Keratinocyte (primary cell): ENCODE measurements at regions not wholly inside any gene's neighbourhood (a gene's known extent, or its start where the extent isn't known, plus 50 kb on each side); places are given as distances from the start of the nearest gene placed in this dataset.

Experiments
- DNase-seq: peaks from one replicate; pipeline ENCODE4 v3.0.0-alpha.2; 2011; ENCODE audit warnings: low read depth, missing footprints, low spot score
- FAIRE-seq: peaks from 2 replicates; lab custom pipeline; 2011; peaks lifted over from hg19 to GRCh38; lab: Jason Lieb, UNC
- H2AFZ ChIP-seq: 2 replicates; pipeline ENCODE4 v1.6.0; 2012; ENCODE audit warnings: low read length, control low read depth, inconsistent platforms; ENCODE audit not compliant: control insufficient read depth
- H3K27ac ChIP-seq: 2 replicates; pipeline ENCODE4 v1.5.1; 2011; ENCODE audit warnings: low read length; ENCODE audit not compliant: control insufficient read depth, insufficient read depth
- H3K27me3 ChIP-seq: 3 replicates; pipeline ENCODE4 v1.6.0; 2011; ENCODE audit warnings: low read length; ENCODE audit not compliant: control insufficient read depth, insufficient read depth; ENCODE audit errors: extremely low read depth
- H3K36me3 ChIP-seq, 2 experiments: 2 replicates in 1 of 2; 3 replicates in 1 of 2; pipeline ENCODE4 v1.5.1; 2011; ENCODE audit warnings: low read length in 2 of 2, mild to moderate bottlenecking in 1 of 2; ENCODE audit not compliant: control insufficient read depth in 2 of 2, insufficient read depth in 2 of 2; ENCODE audit errors: extremely low read depth in 1 of 2
- H3K4me1 ChIP-seq: 3 replicates; pipeline ENCODE4 v1.5.1; 2011; ENCODE audit warnings: low read length; ENCODE audit not compliant: control insufficient read depth, insufficient read depth; ENCODE audit errors: extremely low read depth
- H3K4me2 ChIP-seq: 3 replicates; pipeline ENCODE4 v1.6.0; 2011; ENCODE audit warnings: low read depth, low read length; ENCODE audit not compliant: control insufficient read depth, insufficient read depth; ENCODE audit errors: extremely low read depth
- H3K4me3 ChIP-seq, 3 experiments: fragments of 200-600 bp in 1 of 3; sonication (generic) in 1 of 3; 2 replicates in 2 of 3; 3 replicates in 1 of 3; pipeline ENCODE4 v1.5.1; 2011 to 2016; ENCODE audit warnings: low read length in 3 of 3, mild to moderate bottlenecking in 3 of 3, control low read depth in 2 of 3, inconsistent platforms in 1 of 3, low read depth in 1 of 3, mixed read lengths in 1 of 3, mixed run types in 1 of 3, moderate library complexity in 1 of 3; ENCODE audit not compliant: control insufficient read depth in 2 of 3, insufficient read depth in 2 of 3; ENCODE audit errors: extremely low read depth in 1 of 3
- H3K79me2 ChIP-seq: 2 replicates; pipeline ENCODE4 v1.6.0; 2012; ENCODE audit warnings: low read length; ENCODE audit not compliant: control insufficient read depth, insufficient read depth
- H3K9ac ChIP-seq: 3 replicates; pipeline ENCODE4 v1.6.0; 2011; ENCODE audit warnings: low read length; ENCODE audit not compliant: control insufficient read depth, insufficient read depth; ENCODE audit errors: extremely low read depth
- H3K9me1 ChIP-seq: 3 replicates; pipeline ENCODE4 v1.6.0; 2011; ENCODE audit warnings: low read length; ENCODE audit not compliant: control insufficient read depth, insufficient read depth; ENCODE audit errors: extremely low read depth
- H3K9me3 ChIP-seq: 2 replicates; pipeline ENCODE4 v1.5.1; 2012; ENCODE audit warnings: low read depth, low read length; ENCODE audit not compliant: control insufficient read depth
- H4K20me1 ChIP-seq: 3 replicates; pipeline ENCODE4 v1.6.0; 2011; ENCODE audit warnings: low read length; ENCODE audit not compliant: control insufficient read depth, insufficient read depth; ENCODE audit errors: extremely low read depth
- EZH2 ChIP-seq: IDR thresholded peaks from one replicate; pipeline ENCODE4 v1.6.1; 2012; ENCODE audit warnings: inconsistent platforms, mild to moderate bottlenecking, low read length, moderate library complexity
- dilution Hi-C: fragments of 300-500 bp; cut with MboI; formaldehyde crosslinking; loops from one replicate; pipeline ENCODE4 v1.7.0; 2020; ENCODE audit warnings: low sequenced_read_pairs; ENCODE audit not compliant: extremely low pct_ligation_motif_present
- TF ChIP-seq, protein P1 (sequence below), 3 experiments: IDR thresholded peaks in 1 of 3; conservative IDR thresholded peaks in 1 of 3; optimal IDR thresholded peaks in 1 of 3; 2 replicates in 2 of 3; 3 replicates in 1 of 3; pipeline versions ENCODE3 to v1.5.1; 2011; ENCODE audit warnings: low read length in 3 of 3, mild to moderate bottlenecking in 3 of 3, moderate library complexity in 2 of 3, control low read depth in 1 of 3, inconsistent platforms in 1 of 3; ENCODE audit not compliant: insufficient read depth in 2 of 3; ENCODE audit errors: extremely low read depth in 1 of 3

- TF ChIP-seq, protein P1, sequence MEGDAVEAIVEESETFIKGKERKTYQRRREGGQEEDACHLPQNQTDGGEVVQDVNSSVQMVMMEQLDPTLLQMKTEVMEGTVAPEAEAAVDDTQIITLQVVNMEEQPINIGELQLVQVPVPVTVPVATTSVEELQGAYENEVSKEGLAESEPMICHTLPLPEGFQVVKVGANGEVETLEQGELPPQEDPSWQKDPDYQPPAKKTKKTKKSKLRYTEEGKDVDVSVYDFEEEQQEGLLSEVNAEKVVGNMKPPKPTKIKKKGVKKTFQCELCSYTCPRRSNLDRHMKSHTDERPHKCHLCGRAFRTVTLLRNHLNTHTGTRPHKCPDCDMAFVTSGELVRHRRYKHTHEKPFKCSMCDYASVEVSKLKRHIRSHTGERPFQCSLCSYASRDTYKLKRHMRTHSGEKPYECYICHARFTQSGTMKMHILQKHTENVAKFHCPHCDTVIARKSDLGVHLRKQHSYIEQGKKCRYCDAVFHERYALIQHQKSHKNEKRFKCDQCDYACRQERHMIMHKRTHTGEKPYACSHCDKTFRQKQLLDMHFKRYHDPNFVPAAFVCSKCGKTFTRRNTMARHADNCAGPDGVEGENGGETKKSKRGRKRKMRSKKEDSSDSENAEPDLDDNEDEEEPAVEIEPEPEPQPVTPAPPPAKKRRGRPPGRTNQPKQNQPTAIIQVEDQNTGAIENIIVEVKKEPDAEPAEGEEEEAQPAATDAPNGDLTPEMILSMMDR (optimal IDR thresholded peaks at IDR 0.05 in 1 of 3, IDR thresholded peaks at IDR 0.05 in 1 of 3, conservative IDR thresholded peaks at IDR 0.05 in 1 of 3; ENCODE audit: extremely low read depth in 1 of 3, insufficient read depth in 2 of 3, low read length in 3 of 3): no peak
- no peak for TF ChIP-seq EZH2
- H3K9me3 ChIP-seq: no peaks in the 10 kb centered on the region
- no peak overlapping the region for H3K9ac ChIP-seq
- H3K36me3 ChIP-seq: no peaks in the 10 kb centered on the region
- no peak overlapping the region for H3K27ac ChIP-seq
- no peaks in the 10 kb centered on the region for H4K20me1 ChIP-seq
- H3K4me1 ChIP-seq: no peaks in the 10 kb centered on the region
- no peak overlapping the region for H3K4me2 ChIP-seq
- no peaks in the 10 kb centered on the region for H3K9me1 ChIP-seq
- no peaks in the 10 kb centered on the region for H3K79me2 ChIP-seq
- dilution Hi-C loops: no loop called here
- no peak overlapping the region for H3K4me3 ChIP-seq
- DNase-seq (no peak), FAIRE-seq (no peak)
- H3K27me3 ChIP-seq: no peaks in the 10 kb centered on the region
- no peak overlapping the region for H2AFZ ChIP-seq
These were observed 1602.0 kb downstream of the GRIK2 start for GRCh38 chr6:102995491-102995890.

DNA sequence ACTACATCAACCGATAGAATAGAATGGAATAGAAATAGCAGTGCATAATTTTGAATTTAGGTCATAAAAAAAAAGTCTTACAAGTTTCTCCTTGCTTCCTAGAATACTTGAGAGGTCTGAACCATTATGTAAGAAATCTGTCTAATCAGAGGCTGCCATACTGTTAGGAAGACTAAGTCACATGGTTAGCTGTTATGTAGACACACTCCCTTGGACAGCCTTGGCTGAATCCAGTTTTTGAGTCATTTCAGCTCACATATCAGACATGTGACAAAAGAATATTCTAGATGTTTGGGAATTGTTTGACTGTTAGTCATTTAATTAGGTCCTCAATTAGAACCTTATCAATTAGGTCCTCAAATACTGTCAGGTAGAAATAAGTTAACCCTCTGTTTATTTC is 1601.4 kb downstream of the GRIK2 start:
- no peaks in the 10 kb centered on the region for H3K9me1 ChIP-seq
- no peaks in the 10 kb centered on the region for H3K9me3 ChIP-seq
- H3K79me2 ChIP-seq: no peaks in the 10 kb centered on the region
- FAIRE-seq (no peak), DNase-seq (no peak)
- TF ChIP-seq, protein P1 (optimal IDR thresholded peaks at IDR 0.05 in 1 of 3, IDR thresholded peaks at IDR 0.05 in 1 of 3, conservative IDR thresholded peaks at IDR 0.05 in 1 of 3; ENCODE audit: extremely low read depth in 1 of 3, insufficient read depth in 2 of 3, low read length in 3 of 3): no peak
- no peak for TF ChIP-seq EZH2
- no peaks in the 10 kb centered on the region for H3K4me1 ChIP-seq
- H3K27ac ChIP-seq: no peak overlapping the region
- H2AFZ ChIP-seq: no peak overlapping the region
- no peaks in the 10 kb centered on the region for H4K20me1 ChIP-seq
- H3K27me3 ChIP-seq: no peaks in the 10 kb centered on the region
- no peak overlapping the region for H3K4me3 ChIP-seq
- H3K4me2 ChIP-seq: no peak overlapping the region
- no peak overlapping the region for H3K9ac ChIP-seq
- dilution Hi-C loops: no loop called here
- H3K36me3 ChIP-seq: no peaks in the 10 kb centered on the region
